Cardiac muscle cell (in vitro differentiated cells and primary cell): ENCODE measurements at regions not wholly inside any gene's neighbourhood (a gene's known extent, or its start where the extent isn't known, plus 50 kb on each side); places are given as distances from the start of the nearest gene placed in this dataset.

Experiments used
- DNase-seq, 2 donors: peaks; one replicate each; pipeline versions ENCODE4 v3.0.0 to v3.0.0-alpha.2; 2010 to 2017; ENCODE audit warnings: low read depth in 1 of 2, low spot score in 1 of 2
- H3K27ac ChIP-seq: fragments of 200-600 bp; sonication (generic); 2 replicates; pipeline ENCODE4 v1.5.1; 2016
- H3K27me3 ChIP-seq: fragments of 200-600 bp; sonication (generic); 2 replicates; pipeline ENCODE4 v1.6.0; 2016; ENCODE audit warnings: control low read depth
- H3K36me3 ChIP-seq: fragments of 200-600 bp; sonication (generic); 2 replicates; pipeline ENCODE4 v1.5.1; 2016; ENCODE audit warnings: control low read depth
- H3K4me1 ChIP-seq: fragments of 200-600 bp; sonication (generic); 2 replicates; pipeline ENCODE4 v1.8.1; 2017; ENCODE audit warnings: low read depth, mild to moderate bottlenecking, mixed run types
- H3K4me3 ChIP-seq: fragments of 200-600 bp; sonication (generic); 2 replicates; pipeline ENCODE4 v1.5.1; 2016; ENCODE audit warnings: mild to moderate bottlenecking
- H3K9me3 ChIP-seq: fragments of 200-600 bp; sonication (generic); 2 replicates; pipeline ENCODE4 v1.5.1; 2017; ENCODE audit warnings: low read depth, mild to moderate bottlenecking, control low read depth
- TF ChIP-seq, protein P1 (sequence below): IDR thresholded peaks from 2 replicates; pipeline ENCODE4 v1.5.1; 2012; ENCODE audit warnings: low read depth, mild to moderate bottlenecking, low read length

DNA sequence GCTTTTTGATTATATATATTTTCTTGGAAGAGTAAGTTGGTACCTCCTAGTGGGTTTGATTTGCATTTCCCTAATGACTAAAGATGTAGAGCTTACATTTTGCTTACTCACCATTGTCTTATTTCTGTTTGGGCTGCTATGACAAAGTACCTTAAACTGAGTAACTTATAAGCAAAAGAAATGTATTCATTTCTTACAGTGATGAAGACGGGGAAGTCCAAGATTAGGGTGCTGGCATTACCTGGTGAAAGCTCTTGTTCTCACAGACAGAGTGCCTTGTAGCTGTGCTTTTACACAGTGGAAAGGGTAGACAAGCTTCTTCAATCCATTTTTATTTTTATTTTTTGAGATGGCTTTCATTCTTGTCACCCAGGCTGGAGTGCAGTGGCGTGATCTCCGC lies 229.2 kb upstream of the AGA start:
- TF ChIP-seq, protein P1, sequence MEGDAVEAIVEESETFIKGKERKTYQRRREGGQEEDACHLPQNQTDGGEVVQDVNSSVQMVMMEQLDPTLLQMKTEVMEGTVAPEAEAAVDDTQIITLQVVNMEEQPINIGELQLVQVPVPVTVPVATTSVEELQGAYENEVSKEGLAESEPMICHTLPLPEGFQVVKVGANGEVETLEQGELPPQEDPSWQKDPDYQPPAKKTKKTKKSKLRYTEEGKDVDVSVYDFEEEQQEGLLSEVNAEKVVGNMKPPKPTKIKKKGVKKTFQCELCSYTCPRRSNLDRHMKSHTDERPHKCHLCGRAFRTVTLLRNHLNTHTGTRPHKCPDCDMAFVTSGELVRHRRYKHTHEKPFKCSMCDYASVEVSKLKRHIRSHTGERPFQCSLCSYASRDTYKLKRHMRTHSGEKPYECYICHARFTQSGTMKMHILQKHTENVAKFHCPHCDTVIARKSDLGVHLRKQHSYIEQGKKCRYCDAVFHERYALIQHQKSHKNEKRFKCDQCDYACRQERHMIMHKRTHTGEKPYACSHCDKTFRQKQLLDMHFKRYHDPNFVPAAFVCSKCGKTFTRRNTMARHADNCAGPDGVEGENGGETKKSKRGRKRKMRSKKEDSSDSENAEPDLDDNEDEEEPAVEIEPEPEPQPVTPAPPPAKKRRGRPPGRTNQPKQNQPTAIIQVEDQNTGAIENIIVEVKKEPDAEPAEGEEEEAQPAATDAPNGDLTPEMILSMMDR, result no peak

GRCh38 chr4:177671845-177672244 lies 229.6 kb upstream of the AGA start:
- no peak for DNase-seq
- H3K9me3 ChIP-seq, result no peaks in the 10 kb centered on the region
- no peak overlapping the region for H3K27ac ChIP-seq
- TF ChIP-seq, protein P1, result no peak
- no peaks in the 10 kb centered on the region for H3K36me3 ChIP-seq
- no peak overlapping the region for H3K4me3 ChIP-seq
- H3K27me3 ChIP-seq, result no peaks in the 10 kb centered on the region
- no peaks in the 10 kb centered on the region for H3K4me1 ChIP-seq

More for the DNA sequence above, 229.2 kb upstream of the AGA start:
- Histone ChIP-seq H3K9me3 (no peaks in the 10 kb centered on the region), H3K4me1 (no peaks in the 10 kb centered on the region), H3K27me3 (no peaks in the 10 kb centered on the region), H3K36me3 (no peaks in the 10 kb centered on the region), H3K27ac (no peak overlapping the region), H3K4me3 (no peak overlapping the region)
- DNase-seq, result no peak

DNA sequence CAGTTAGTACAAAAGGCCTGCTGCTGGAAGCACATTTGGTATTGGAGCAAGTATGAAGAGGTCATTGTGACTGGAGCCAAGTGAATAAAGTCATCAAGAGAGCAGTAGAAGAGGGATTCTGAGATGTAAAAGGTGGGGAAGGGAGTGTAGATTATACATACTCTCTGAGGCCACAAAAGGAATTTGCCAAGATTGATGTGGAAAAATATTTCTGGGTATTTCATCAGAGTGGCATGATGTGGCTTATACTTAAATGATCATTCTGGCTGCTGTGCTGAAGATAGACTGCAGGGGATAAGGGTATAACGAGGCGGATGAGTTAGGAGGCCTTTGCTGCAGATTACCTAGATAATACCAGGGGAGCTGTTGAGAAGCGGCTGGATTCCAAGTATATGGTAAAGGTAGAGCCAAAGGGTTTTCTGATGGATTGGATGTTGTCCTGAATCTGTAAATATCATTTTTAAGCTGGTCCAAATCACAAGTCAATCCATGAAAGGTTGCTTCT lies 231.8 kb upstream of the AGA start:
- H3K27ac ChIP-seq, result no peak overlapping the region
- H3K36me3 ChIP-seq, result no peaks in the 10 kb centered on the region
- TF ChIP-seq, protein P1, result no peak
- H3K27me3 ChIP-seq, result no peaks in the 10 kb centered on the region
- H3K9me3 ChIP-seq, result no peaks in the 10 kb centered on the region
- H3K4me1 ChIP-seq, result no peaks in the 10 kb centered on the region
- H3K4me3 ChIP-seq, result no peak overlapping the region
- no peak for DNase-seq

DNA sequence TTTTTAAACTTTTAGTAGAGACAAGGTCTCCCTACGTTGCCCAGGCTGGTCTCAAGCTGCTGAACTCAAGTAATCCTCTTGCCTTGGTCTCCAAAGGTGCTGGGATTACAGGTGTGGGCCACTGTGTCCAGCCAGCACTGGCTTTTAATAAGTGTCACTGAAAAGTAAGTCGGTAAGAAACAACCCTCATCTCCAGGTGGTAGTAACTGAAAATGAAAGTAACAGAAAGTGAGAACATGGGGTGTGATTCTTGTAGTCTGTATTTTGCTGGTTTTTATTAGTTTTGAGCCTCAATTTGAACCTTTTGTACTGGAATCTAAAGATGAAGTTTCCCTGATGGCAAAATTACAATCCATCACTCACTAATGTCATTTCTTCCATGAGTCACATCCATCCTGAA lies 238.1 kb upstream of the AGA start:
- no peaks in the 10 kb centered on the region for H3K36me3 ChIP-seq
- H3K27ac ChIP-seq, result no peak overlapping the region
- no peak overlapping the region for H3K4me3 ChIP-seq
- no peaks in the 10 kb centered on the region for H3K9me3 ChIP-seq
- H3K4me1 ChIP-seq, result no peaks in the 10 kb centered on the region
- DNase-seq, result no peak
- TF ChIP-seq, protein P1, result no peak
- H3K27me3 ChIP-seq, result no peaks in the 10 kb centered on the region

DNA sequence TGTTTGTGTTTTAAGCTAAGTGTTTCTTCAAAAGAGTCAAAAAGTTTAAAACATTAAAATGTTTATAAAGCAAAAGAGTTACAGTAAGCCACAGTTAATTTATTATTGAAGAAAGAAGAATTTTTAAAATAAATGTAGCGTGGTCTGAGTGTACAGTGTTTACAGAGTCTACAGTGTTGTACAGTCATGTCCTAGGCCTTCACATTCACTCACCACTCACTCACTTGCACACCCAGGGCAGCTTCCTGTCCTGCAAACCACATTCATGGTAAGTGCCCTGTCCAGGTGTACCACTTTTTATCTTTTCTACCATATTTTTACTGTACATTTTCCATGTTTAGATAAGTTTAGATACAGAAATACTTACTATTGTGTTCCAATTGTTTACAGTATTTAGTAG lies 239.7 kb upstream of the AGA start:
- no peak overlapping the region for H3K4me3 ChIP-seq
- H3K9me3 ChIP-seq, result no peaks in the 10 kb centered on the region
- no peak overlapping the region for H3K27ac ChIP-seq
- no peaks in the 10 kb centered on the region for H3K27me3 ChIP-seq
- TF ChIP-seq, protein P1, result no peak
- DNase-seq, result no peak
- H3K4me1 ChIP-seq, result no peaks in the 10 kb centered on the region
- no peaks in the 10 kb centered on the region for H3K36me3 ChIP-seq

GRCh38 chr4:177687117-177687516 lies 244.9 kb upstream of the AGA start:
- Histone ChIP-seq H3K27ac (no peak overlapping the region), H3K4me3 (no peak overlapping the region), H3K36me3 (no peaks in the 10 kb centered on the region), H3K9me3 (no peaks in the 10 kb centered on the region), H3K27me3 (no peaks in the 10 kb centered on the region), H3K4me1 (no peaks in the 10 kb centered on the region)
- TF ChIP-seq, protein P1, result no peak
- DNase-seq, result no peak
